Lower leg skin (tissue), 3 donors: ENCODE measurements at regions not wholly inside any gene's neighbourhood (a gene's known extent, or its start where the extent isn't known, plus 50 kb on each side); places are given as distances from the start of the nearest gene placed in this dataset.

ENCODE experiments used
- POLR2A ChIP-seq, 2 donors: fragments of 450-650 bp; IDR thresholded peaks; one replicate each; pipeline ENCODE4 v1.6.1; 2016 to 2017; ENCODE audit warnings: antibody characterized with exemption in 2 of 2, mild to moderate bottlenecking in 1 of 2, moderate library complexity in 1 of 2
- TF ChIP-seq, protein P1 (sequence below), 3 donors: fragments of 450-650 bp; IDR thresholded peaks; one replicate each; pipeline ENCODE4 v1.5.1; 2016; ENCODE audit warnings: antibody characterized with exemption in 3 of 3, mild to moderate bottlenecking in 3 of 3, moderate library complexity in 2 of 3

DNA sequence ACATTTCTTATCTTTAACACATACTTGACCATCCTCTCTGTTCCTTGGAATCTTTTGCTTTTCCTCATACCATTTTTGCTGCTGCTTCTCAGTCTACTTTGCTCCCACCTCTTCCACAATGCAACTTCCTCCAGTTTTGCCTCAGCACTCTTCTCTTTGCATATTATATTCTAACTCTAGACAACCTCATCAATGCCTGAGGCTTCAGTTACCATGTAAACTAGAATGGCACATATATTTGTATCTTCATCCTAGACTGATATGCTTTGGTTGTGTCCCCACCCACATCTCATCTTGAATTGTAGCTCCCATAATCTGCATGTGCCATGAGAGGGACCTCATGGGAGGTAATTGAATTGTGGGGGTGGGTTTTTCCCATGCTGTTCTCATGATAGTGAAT is 55.9 kb upstream of the STAM2 start:
- TF ChIP-seq, protein P1, sequence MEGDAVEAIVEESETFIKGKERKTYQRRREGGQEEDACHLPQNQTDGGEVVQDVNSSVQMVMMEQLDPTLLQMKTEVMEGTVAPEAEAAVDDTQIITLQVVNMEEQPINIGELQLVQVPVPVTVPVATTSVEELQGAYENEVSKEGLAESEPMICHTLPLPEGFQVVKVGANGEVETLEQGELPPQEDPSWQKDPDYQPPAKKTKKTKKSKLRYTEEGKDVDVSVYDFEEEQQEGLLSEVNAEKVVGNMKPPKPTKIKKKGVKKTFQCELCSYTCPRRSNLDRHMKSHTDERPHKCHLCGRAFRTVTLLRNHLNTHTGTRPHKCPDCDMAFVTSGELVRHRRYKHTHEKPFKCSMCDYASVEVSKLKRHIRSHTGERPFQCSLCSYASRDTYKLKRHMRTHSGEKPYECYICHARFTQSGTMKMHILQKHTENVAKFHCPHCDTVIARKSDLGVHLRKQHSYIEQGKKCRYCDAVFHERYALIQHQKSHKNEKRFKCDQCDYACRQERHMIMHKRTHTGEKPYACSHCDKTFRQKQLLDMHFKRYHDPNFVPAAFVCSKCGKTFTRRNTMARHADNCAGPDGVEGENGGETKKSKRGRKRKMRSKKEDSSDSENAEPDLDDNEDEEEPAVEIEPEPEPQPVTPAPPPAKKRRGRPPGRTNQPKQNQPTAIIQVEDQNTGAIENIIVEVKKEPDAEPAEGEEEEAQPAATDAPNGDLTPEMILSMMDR (IDR thresholded peaks at IDR 0.05): no peak
- TF ChIP-seq POLR2A (IDR thresholded peaks at IDR 0.05): no peak
